GM23338 (cell line): ENCODE measurements at regions not wholly inside any gene's neighbourhood (a gene's known extent, or its start where the extent isn't known, plus 50 kb on each side); places are given as distances from the start of the nearest gene placed in this dataset.

Source experiments
- CREB1 ChIP-seq: fragments of 250-450 bp; sonication (Bioruptor Pico); IDR thresholded peaks from 2 replicates; pipeline ENCODE4 v1.5.0; 2020; ENCODE audit warnings: low read depth, mild to moderate bottlenecking, moderate library complexity
- EZH2 ChIP-seq: fragments of 200-600 bp; sonication (generic); IDR thresholded peaks from one replicate; pipeline ENCODE4 v1.8.0; 2017; ENCODE audit warnings: antibody characterized with exemption, mild to moderate bottlenecking, low read depth; ENCODE audit not compliant: unreplicated experiment
- EZH2phosphoT487 ChIP-seq: fragments of 200-600 bp; sonication (generic); IDR thresholded peaks from one replicate; pipeline ENCODE4 v1.8.1; 2018; ENCODE audit warnings: antibody characterized with exemption; ENCODE audit not compliant: unreplicated experiment
- JUNB ChIP-seq: IDR thresholded peaks from one replicate; pipeline ENCODE4 v1.6.1; 2016; ENCODE audit warnings: antibody characterized with exemption; ENCODE audit not compliant: unreplicated experiment
- POLR2AphosphoS5 ChIP-seq: IDR thresholded peaks from 2 replicates; pipeline ENCODE4 v1.6.1; 2016; ENCODE audit warnings: antibody characterized with exemption, low read depth
- TF ChIP-seq, protein P1 (sequence below), 2 experiments: fragments of 200-600 bp in 1 of 2; sonication (generic) in 1 of 2; conservative IDR thresholded peaks; 2 replicates each; pipeline versions ENCODE4 v1.5.1 to v1.6.1; 2016 to 2017; ENCODE audit warnings: antibody characterized with exemption in 2 of 2, low read depth in 2 of 2, mild to moderate bottlenecking in 2 of 2, moderate library complexity in 1 of 2

DNA sequence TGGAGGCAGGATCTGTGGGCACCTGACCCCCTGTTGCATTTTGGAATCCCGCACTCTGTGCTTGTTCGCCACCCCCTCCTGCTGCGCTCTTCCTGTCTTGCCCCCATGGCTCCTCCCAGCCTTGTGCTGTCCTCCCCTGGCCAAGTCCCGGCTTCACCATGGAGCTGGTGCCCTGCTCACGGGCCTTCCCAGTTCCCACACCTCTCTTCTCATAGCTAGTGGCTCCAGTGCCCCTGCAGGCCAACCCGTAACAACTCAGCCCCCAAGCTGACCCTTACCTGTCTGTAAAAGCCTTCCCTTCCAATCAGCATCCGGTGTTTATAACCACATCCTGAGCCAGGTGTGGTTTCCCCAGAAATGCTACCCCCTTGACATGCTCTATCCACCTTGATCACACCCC is 407.7 kb upstream of the C2CD4B start:
- TF ChIP-seq EZH2: no peak
- TF ChIP-seq, protein P1, sequence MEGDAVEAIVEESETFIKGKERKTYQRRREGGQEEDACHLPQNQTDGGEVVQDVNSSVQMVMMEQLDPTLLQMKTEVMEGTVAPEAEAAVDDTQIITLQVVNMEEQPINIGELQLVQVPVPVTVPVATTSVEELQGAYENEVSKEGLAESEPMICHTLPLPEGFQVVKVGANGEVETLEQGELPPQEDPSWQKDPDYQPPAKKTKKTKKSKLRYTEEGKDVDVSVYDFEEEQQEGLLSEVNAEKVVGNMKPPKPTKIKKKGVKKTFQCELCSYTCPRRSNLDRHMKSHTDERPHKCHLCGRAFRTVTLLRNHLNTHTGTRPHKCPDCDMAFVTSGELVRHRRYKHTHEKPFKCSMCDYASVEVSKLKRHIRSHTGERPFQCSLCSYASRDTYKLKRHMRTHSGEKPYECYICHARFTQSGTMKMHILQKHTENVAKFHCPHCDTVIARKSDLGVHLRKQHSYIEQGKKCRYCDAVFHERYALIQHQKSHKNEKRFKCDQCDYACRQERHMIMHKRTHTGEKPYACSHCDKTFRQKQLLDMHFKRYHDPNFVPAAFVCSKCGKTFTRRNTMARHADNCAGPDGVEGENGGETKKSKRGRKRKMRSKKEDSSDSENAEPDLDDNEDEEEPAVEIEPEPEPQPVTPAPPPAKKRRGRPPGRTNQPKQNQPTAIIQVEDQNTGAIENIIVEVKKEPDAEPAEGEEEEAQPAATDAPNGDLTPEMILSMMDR (conservative IDR thresholded peaks at IDR 0.05; ENCODE audit: low read depth in 2 of 2): peak in 1 of 2 experiments; percentile 31; a peak in 2 of 4 replicates
- no peak for TF ChIP-seq POLR2AphosphoS5
- no peak for TF ChIP-seq JUNB
- no peak for TF ChIP-seq EZH2phosphoT487
- no peak for TF ChIP-seq CREB1 (CRISPR knock-in tag)
